Motor neuron (in vitro differentiated cells): ENCODE measurements at regions not wholly inside any gene's neighbourhood (a gene's known extent, or its start where the extent isn't known, plus 50 kb on each side); places are given as distances from the start of the nearest gene placed in this dataset.

Experiments
- ATAC-seq, 8 experiments: fragments of 200-7000 bp; cut with Tn5 transposase; replicated peaks in 6 of 8; 2 replicates each; pipeline ENCODE4 v1.8.0; 2021; ENCODE audit warnings: mild to moderate bottlenecking in 8 of 8, moderate library complexity in 8 of 8
- H3K27ac ChIP-seq, 2 donors: fragments of 250-450 bp; sonication (Bioruptor Pico); 2 replicates each; pipeline ENCODE4 v1.9.0; 2021; ENCODE audit warnings: antibody characterized with exemption in 2 of 2, mild to moderate bottlenecking in 2 of 2, moderate library complexity in 1 of 2
- H3K4me1 ChIP-seq, 2 donors: fragments of 250-450 bp; sonication (Bioruptor Pico); replicated peaks in 1 of 2; 2 replicates each; pipeline ENCODE4 v1.6.1; 2021; ENCODE audit warnings: antibody characterized with exemption in 2 of 2, mild to moderate bottlenecking in 2 of 2, moderate library complexity in 1 of 2
- H3K4me3 ChIP-seq, 5 donors: fragments of 250-450 bp; sonication (Bioruptor Pico); 2 replicates each; pipeline ENCODE4 v1.9.0; 2021; ENCODE audit warnings: antibody characterized with exemption in 5 of 5, mild to moderate bottlenecking in 5 of 5, moderate library complexity in 4 of 5
- WGBS, 10 experiments: fragments of 450-650 bp; shearing (Covaris generic); methylation state at CpG; one replicate each; pipeline ENCODE4 v1.0.0; 2022; 5-methylcytosine and 5-hydroxymethylcytosine counted together
- in situ Hi-C, 9 experiments: fragments of 400-800 bp; cut with MboI; loops; one replicate each; pipeline ENCODE4 v1.15.0; 2021; ENCODE audit warnings: low sequenced_read_pairs in 9 of 9, low pct_unique_long_range_greater_than_20kb in 2 of 9; ENCODE audit not compliant: unreplicated experiment in 9 of 9

- H3K4me1 ChIP-seq = peaks cover 14 to 36% of the 10 kb centered on the region in 2 donors
- 25 to 89% (median 59%) methylated on average over 1 to 2 of the region's 2 CpGs; no CpG with 5 or more reads in 1 of the 10 experiments for WGBS, 10 experiments
- in situ Hi-C loops = no loop called here
- ATAC-seq = no peak
- no peak overlapping the region for H3K27ac ChIP-seq
- no peak overlapping the region for H3K4me3 ChIP-seq
These were observed 851.7 kb upstream of the MAP3K7 start for GRCh38 chr6:91438570-91438969.

DNA sequence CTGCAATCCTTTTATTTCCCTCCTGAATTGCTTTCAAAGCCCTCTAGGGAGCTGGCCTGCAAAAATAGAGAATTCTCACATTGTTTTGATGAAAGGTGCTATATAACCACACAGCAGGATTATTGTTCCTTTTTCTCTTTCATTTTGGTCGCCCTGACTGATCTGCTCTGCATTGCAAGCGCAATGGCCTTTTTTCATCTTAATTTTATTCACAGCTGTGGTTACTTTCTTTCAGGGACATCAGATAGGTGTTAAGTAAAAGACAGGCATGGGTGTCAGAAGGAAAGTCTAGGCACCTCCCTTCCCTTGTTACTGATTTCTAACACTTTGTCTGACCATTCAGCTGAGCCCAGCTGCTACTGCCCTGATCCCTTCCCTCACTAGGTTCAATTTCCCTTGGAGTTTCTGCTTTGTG lies 850.5 kb upstream of the MAP3K7 start:
- peak in 5 of 8 experiments; percentile 43 to 69 (median 61) for ATAC-seq
- in situ Hi-C loops = no loop called here
- Histone ChIP-seq H3K27ac (no peak overlapping the region), H3K4me3 (no peak overlapping the region), H3K4me1 (peaks cover 14 to 40% of the 10 kb centered on the region in 2 donors)
- WGBS, 10 experiments = 0 to 29% (median 11%) methylated on average over 2 of the region's 2 CpGs; no CpG with 5 or more reads in 1 of the 10 experiments

DNA sequence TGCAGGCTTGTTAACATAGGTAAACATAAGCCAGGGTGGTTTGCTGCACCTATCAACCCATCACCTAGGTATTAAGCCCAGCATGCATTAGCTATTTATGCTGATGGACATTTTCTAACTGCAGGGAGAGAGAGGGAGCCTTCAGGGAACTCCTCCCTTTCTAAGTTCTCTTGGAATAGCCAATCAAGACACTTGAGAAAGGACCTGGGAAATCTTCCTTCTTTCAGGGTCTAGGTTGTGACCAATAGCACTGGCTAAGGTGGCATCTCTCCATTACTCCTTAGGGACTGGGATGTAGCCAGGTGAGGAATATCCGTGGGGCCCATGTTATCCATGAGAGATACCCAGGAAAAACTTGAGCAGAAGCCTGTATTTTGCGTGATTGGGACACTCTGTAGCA lies 849.6 kb upstream of the MAP3K7 start:
- H3K4me1 ChIP-seq = peaks cover 14 to 40% of the 10 kb centered on the region in 2 donors
- in situ Hi-C loops = no loop called here
- no peak overlapping the region for H3K27ac ChIP-seq
- ATAC-seq = no peak
- 0 to 82% (median 67%) methylated on average over 1 to 2 of the region's 2 CpGs; no CpG with 5 or more reads in 5 of the 10 experiments for WGBS, 10 experiments
- H3K4me3 ChIP-seq = no peak overlapping the region

DNA sequence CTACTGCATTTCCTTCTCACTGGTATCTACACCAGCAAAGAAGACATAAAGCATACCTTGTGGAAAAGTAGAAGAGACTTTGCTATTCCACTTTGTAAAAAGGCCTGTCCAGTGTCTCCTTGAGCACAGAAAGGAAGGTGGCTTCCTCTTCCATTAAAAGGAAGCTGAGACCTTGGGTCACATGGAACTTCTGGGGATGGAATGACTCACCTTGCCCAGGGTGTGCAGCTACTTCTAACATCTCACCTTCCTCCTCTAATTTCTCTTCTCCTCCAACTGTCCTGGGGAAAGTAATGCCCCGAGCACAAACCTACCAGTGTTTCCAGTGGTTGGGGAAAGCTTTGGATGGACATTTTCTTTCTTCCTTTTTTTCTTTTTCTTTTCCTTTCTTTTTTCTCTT lies 848.8 kb upstream of the MAP3K7 start:
- ATAC-seq = no peak
- Histone ChIP-seq H3K4me1 (peaks cover 14 to 40% of the 10 kb centered on the region in 2 donors), H3K4me3 (no peak overlapping the region), H3K27ac (no peak overlapping the region)
- WGBS, 10 experiments = 0 to 100% (median 95%) methylated on average over 1 of the region's 1 CpG; no CpG with 5 or more reads in 2 of the 10 experiments
- in situ Hi-C loops = no loop called here

- Histone ChIP-seq H3K4me3 (no peak overlapping the region), H3K27ac (no peak overlapping the region), H3K4me1 (peaks cover 14 to 40% of the 10 kb centered on the region in 2 donors)
- in situ Hi-C loops = no loop called here
- ATAC-seq = no peak
- WGBS, 10 experiments = 6 to 100% (median 87%) methylated on average over 1 to 2 of the region's 2 CpGs; no CpG with 5 or more reads in 2 of the 10 experiments
These were observed 847.7 kb upstream of the MAP3K7 start for GRCh38 chr6:91434576-91434975.

GRCh38 chr6:91433660-91434534 lies 847.0 kb upstream of the MAP3K7 start:
- H3K4me3 ChIP-seq = no peak overlapping the region
- WGBS, 10 experiments = 7 to 100% (median 71%) methylated on average over 1 to 4 of the region's 4 CpGs
- peaks cover 14 to 39% of the 10 kb centered on the region in 2 donors for H3K4me1 ChIP-seq
- in situ Hi-C loops = no loop called here
- H3K27ac ChIP-seq = no peak overlapping the region
- peak in 5 of 8 experiments; percentile 36 to 75 (median 49) for ATAC-seq

GRCh38 chr6:91428953-91429560 lies 842.2 kb upstream of the MAP3K7 start:
- H3K4me1 ChIP-seq = peaks cover 0 to 8% of the 10 kb centered on the region in 2 donors
- in situ Hi-C loops = no loop called here
- no peak for ATAC-seq
- no peak overlapping the region for H3K4me3 ChIP-seq
- no peak overlapping the region for H3K27ac ChIP-seq

DNA sequence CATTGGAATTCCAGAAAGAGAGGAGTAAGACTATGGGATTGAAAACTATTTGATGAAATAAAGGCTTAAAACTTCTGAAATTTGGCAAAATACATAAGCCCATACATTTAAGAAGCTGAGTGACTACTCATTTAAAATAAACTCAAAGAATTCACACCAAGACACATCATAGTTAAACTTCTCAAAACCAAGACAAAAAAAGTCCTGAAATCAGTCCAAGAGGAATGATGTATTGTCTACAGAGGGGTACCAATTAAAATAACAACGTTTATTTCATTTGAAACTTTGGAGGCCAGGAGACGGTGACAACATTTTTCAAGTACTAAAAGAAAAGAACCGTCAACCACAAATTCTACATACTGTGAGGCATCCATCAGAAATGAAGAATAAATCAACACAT lies 841.4 kb upstream of the MAP3K7 start:
- ATAC-seq = no peak

GRCh38 chr6:91420243-91420642 lies 833.4 kb upstream of the MAP3K7 start:
- 0 to 86% (median 45%) methylated on average over 1 of the region's 1 CpG; no CpG with 5 or more reads in 4 of the 10 experiments for WGBS, 10 experiments
- H3K4me3 ChIP-seq = no peak overlapping the region
- in situ Hi-C loops = no loop called here

More for the DNA sequence above, 841.4 kb upstream of the MAP3K7 start:
- Histone ChIP-seq H3K4me1 (peaks cover 0 to under 1% of the 10 kb centered on the region in 2 donors), H3K27ac (no peak overlapping the region), H3K4me3 (no peak overlapping the region)
- WGBS, 10 experiments = 0 to 100% (median 62%) methylated on average over 1 to 3 of the region's 3 CpGs
- in situ Hi-C loops = no loop called here

DNA sequence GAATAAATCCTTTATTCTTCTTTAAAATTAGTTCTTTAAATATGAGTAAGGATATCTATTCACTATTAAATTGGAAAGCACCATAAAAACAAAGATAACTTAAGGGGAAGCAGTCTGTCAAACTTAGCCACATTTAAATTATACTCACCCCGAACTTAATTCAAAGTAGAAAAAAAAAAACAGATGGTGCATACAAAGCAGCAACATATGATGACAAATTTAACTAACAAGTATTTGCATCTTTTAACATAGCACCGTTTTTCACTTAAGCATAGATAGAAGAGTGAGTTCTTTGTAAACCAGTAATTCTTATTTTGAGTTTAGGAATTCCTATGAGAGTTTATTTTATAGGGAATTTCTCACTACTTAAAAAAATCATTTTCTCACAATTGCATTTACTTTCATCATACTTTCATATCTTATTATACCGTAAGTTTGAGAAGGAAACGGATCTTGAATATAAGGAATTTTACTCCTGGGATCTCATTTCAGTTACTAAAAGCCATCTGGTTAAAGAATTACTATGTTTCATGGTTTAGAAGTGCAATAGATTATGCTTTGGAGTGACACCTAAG lies 828.2 kb upstream of the MAP3K7 start:
- Histone ChIP-seq H3K4me1 (no peaks in the 10 kb centered on the region), H3K27ac (no peak overlapping the region), H3K4me3 (no peak overlapping the region)
- in situ Hi-C loops = no loop called here
- no peak for ATAC-seq
- WGBS, 10 experiments = 5 to 90% (median 58%) methylated on average over 2 to 4 of the region's 4 CpGs

More at GRCh38 chr6:91420243-91420642, 833.4 kb upstream of the MAP3K7 start:
- Histone ChIP-seq H3K27ac (no peak overlapping the region), H3K4me1 (no peaks in the 10 kb centered on the region)
- ATAC-seq = peak in 1 of 8 experiments; percentile 51

DNA sequence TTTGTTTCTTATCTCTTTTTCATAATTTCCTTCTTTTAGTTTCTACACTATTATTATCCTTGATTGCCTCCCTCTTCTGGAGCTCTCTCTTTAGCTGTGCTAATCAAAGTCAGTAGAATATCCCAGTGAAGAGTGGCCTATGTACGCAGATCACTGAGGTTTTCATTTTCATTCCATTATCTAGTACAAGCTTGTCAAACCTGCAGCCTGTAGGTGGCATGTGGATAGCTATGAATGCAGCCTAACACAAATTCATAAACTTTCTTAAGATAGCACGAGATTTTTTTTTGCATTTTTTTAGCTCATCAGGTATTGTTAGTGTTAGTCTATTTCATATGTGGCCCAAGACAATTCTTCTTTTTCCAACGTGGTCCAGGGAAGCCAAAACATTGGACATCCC lies 825.7 kb upstream of the MAP3K7 start:
- Histone ChIP-seq H3K4me3 (no peak overlapping the region), H3K27ac (no peak overlapping the region), H3K4me1 (no peaks in the 10 kb centered on the region)
- WGBS, 10 experiments = 0 to 93% (median 83%) methylated on average over 2 to 3 of the region's 3 CpGs; no CpG with 5 or more reads in 1 of the 10 experiments
- in situ Hi-C loops = no loop called here
- ATAC-seq = no peak

GRCh38 chr6:91407706-91408105 lies 820.8 kb upstream of the MAP3K7 start:
- ATAC-seq = no peak
- 4 to 100% (median 97%) methylated on average over 1 to 3 of the region's 3 CpGs for WGBS, 10 experiments

GRCh38 chr6:91392951-91393350 lies 806.1 kb upstream of the MAP3K7 start:
- Histone ChIP-seq H3K4me1 (no peaks in the 10 kb centered on the region), H3K27ac (no peak overlapping the region), H3K4me3 (no peak overlapping the region)
- ATAC-seq = no peak
- in situ Hi-C loops = no loop called here

More at GRCh38 chr6:91407706-91408105, 820.8 kb upstream of the MAP3K7 start:
- no peaks in the 10 kb centered on the region for H3K4me1 ChIP-seq
- no peak overlapping the region for H3K27ac ChIP-seq
- in situ Hi-C loops = no loop called here
- no peak overlapping the region for H3K4me3 ChIP-seq
